GM20000 (cell line): ENCODE measurements at regions not wholly inside any gene's neighbourhood (a gene's known extent, or its start where the extent isn't known, plus 50 kb on each side); places are given as distances from the start of the nearest gene placed in this dataset.

Source experiments
- DNase-seq: peaks from one replicate; pipeline ENCODE4 v3.0.0; 2012; ENCODE audit warnings: low spot score
- CTCF ChIP-seq: IDR thresholded peaks from 2 replicates; pipeline ENCODE4 v1.5.1; 2012; ENCODE audit warnings: mild to moderate bottlenecking, control low read depth; ENCODE audit errors: extremely low read depth, missing control alignments

- DNase-seq = no peak
- TF ChIP-seq CTCF = no peak
Measured at GRCh38 chr6:43921039-43921438, 151.0 kb downstream of the VEGFA start.

- DNase-seq = no peak
- TF ChIP-seq CTCF = no peak
Measured at GRCh38 chr6:43919774-43920173, 149.8 kb downstream of the VEGFA start.

GRCh38 chr6:43917878-43918382, 147.9 kb downstream of the VEGFA start:
- no peak for DNase-seq
- TF ChIP-seq CTCF = no peak

GRCh38 chr6:43916924-43917877, 147.2 kb downstream of the VEGFA start:
- no peak for TF ChIP-seq CTCF
- DNase-seq = no peak

- no peak for DNase-seq
- TF ChIP-seq CTCF = no peak
Measured at GRCh38 chr6:43915986-43916923, 146.2 kb downstream of the VEGFA start.

GRCh38 chr6:43915208-43915869, 145.3 kb downstream of the VEGFA start:
- DNase-seq = no peak

More at GRCh38 chr6:43915208-43915869, 145.3 kb downstream of the VEGFA start:
- TF ChIP-seq CTCF = no peak
